H1 (cell line): ENCODE measurements at regions not wholly inside any gene's neighbourhood (a gene's known extent, or its start where the extent isn't known, plus 50 kb on each side); places are given as distances from the start of the nearest gene placed in this dataset.
"Not testable (repeated sequence)": the region's sequence is repeated elsewhere in the genome, so short reads cannot be mapped to it uniquely, and the experiment has no call there.

Experiments
- BRCA1 ChIP-seq: IDR thresholded peaks from 2 replicates; pipeline ENCODE4 v1.6.1; 2012; ENCODE audit warnings: low read depth, low read length, improper control_type of control experiment
- CEBPB ChIP-seq: IDR thresholded peaks from 2 replicates; pipeline ENCODE4 v1.6.1; 2012; ENCODE audit warnings: low read depth, low read length
- EZH2 ChIP-seq: fragments of 200-600 bp; sonication (generic); IDR thresholded peaks from 2 replicates; pipeline ENCODE4 v1.7.1; 2012; ENCODE audit warnings: low read depth, mild to moderate bottlenecking, moderate library complexity, low read length, inconsistent platforms; ENCODE audit not compliant: severe bottlenecking
- POLR2A ChIP-seq, 2 experiments: IDR thresholded peaks; 1 replicate in 1 of 2; 2 replicates in 1 of 2; pipeline ENCODE4 v1.6.1; 2011; ENCODE audit warnings: low read depth in 2 of 2, low read length in 2 of 2, mild to moderate bottlenecking in 2 of 2; ENCODE audit errors: control extremely low read depth in 1 of 2
- RAD21 ChIP-seq, 2 experiments: IDR thresholded peaks in 1 of 2; conservative IDR thresholded peaks in 1 of 2; 2 replicates each; pipeline ENCODE4 v1.6.1; 2011; ENCODE audit warnings: low read depth in 2 of 2, low read length in 2 of 2, improper control_type of control experiment in 1 of 2, inconsistent platforms in 1 of 2, mild to moderate bottlenecking in 1 of 2, moderate library complexity in 1 of 2
- SIRT6 ChIP-seq: IDR thresholded peaks from one replicate; pipeline ENCODE4 v1.7.1; 2012; ENCODE audit warnings: low read length, inconsistent platforms
- SP1 ChIP-seq: IDR thresholded peaks from 2 replicates; pipeline ENCODE4 v1.6.1; 2011; ENCODE audit warnings: low read depth, low read length
- TBP ChIP-seq: IDR thresholded peaks from 2 replicates; pipeline ENCODE4 v1.6.1; 2011; ENCODE audit warnings: low read depth, low read length, improper control_type of control experiment
- YY1 ChIP-seq: IDR thresholded peaks from 2 replicates; pipeline ENCODE4 v1.6.1; 2011; ENCODE audit warnings: low read depth, mild to moderate bottlenecking, low read length
- TF ChIP-seq, protein P1 (sequence below), 3 experiments: IDR thresholded peaks; 1 replicate in 2 of 3; 2 replicates in 1 of 3; pipeline versions ENCODE4 v1.5.1 to v1.6.1; 2011; ENCODE audit warnings: low read length in 3 of 3, mild to moderate bottlenecking in 3 of 3, inconsistent platforms in 2 of 3, low read depth in 1 of 3, moderate library complexity in 1 of 3; ENCODE audit not compliant: insufficient read depth in 1 of 3; ENCODE audit errors: control extremely low read depth in 1 of 3

- not testable (repeated sequence) for TF ChIP-seq TBP; RAD21 (IDR thresholded peaks at IDR 0.05 in 1 of 2, conservative IDR thresholded peaks at IDR 0.05 in 1 of 2; ENCODE audit: low read depth in 2 of 2, low read length in 2 of 2); CEBPB; BRCA1; YY1; POLR2A (IDR thresholded peaks at IDR 0.05; ENCODE audit: control extremely low read depth in 1 of 2, low read depth in 2 of 2, low read length in 2 of 2); SP1; SIRT6; EZH2
- TF ChIP-seq, protein P1, sequence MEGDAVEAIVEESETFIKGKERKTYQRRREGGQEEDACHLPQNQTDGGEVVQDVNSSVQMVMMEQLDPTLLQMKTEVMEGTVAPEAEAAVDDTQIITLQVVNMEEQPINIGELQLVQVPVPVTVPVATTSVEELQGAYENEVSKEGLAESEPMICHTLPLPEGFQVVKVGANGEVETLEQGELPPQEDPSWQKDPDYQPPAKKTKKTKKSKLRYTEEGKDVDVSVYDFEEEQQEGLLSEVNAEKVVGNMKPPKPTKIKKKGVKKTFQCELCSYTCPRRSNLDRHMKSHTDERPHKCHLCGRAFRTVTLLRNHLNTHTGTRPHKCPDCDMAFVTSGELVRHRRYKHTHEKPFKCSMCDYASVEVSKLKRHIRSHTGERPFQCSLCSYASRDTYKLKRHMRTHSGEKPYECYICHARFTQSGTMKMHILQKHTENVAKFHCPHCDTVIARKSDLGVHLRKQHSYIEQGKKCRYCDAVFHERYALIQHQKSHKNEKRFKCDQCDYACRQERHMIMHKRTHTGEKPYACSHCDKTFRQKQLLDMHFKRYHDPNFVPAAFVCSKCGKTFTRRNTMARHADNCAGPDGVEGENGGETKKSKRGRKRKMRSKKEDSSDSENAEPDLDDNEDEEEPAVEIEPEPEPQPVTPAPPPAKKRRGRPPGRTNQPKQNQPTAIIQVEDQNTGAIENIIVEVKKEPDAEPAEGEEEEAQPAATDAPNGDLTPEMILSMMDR (IDR thresholded peaks at IDR 0.05; ENCODE audit: control extremely low read depth in 1 of 3, insufficient read depth in 1 of 3, low read depth in 1 of 3, low read length in 3 of 3), result not testable (repeated sequence)
Measured at GRCh38 chr1:121076674-121077073, 107.5 kb downstream of the FAM72B start.
